Thyroid gland (tissue), 4 donors: ENCODE measurements at regions not wholly inside any gene's neighbourhood (a gene's known extent, or its start where the extent isn't known, plus 50 kb on each side); places are given as distances from the start of the nearest gene placed in this dataset.

Experiments used
- DNase-seq, 2 donors: peaks; one replicate each; pipeline ENCODE4 v3.0.0-alpha.2; 2019
- H3K27ac ChIP-seq, 3 donors: fragments of 200-600 bp; sonication (generic); 1 replicate in 2 of 3; 2 replicates in 1 of 3; pipeline ENCODE4 v1.5.1; 2016 to 2019; ENCODE audit warnings: mild to moderate bottlenecking in 1 of 3, moderate library complexity in 1 of 3
- H3K27me3 ChIP-seq: fragments of 200-600 bp; sonication (generic); one replicate; pipeline ENCODE4 v1.5.1; 2019
- H3K36me3 ChIP-seq, 2 donors: fragments of 200-600 bp; sonication (generic); one replicate each; pipeline ENCODE4 v1.5.1; 2016 to 2019
- H3K4me1 ChIP-seq, 2 donors: fragments of 200-600 bp; sonication (generic); one replicate each; pipeline ENCODE4 v1.5.1; 2017 to 2019
- H3K4me3 ChIP-seq, 3 donors: fragments of 200-600 bp; sonication (generic); replicated peaks in 1 of 3; 1 replicate in 2 of 3; 2 replicates in 1 of 3; pipeline ENCODE4 v1.5.1; 2016; ENCODE audit warnings: mild to moderate bottlenecking in 1 of 3
- H3K9me3 ChIP-seq: fragments of 200-600 bp; sonication (generic); one replicate; pipeline ENCODE4 v1.5.1; 2017
- CTCF ChIP-seq, 6 experiments: fragments of 200-600 bp in 3 of 6; fragments of 450-650 bp in 3 of 6; sonication (generic) in 3 of 6; IDR thresholded peaks; one replicate each; pipeline ENCODE4 v1.5.1; 2016 to 2019; ENCODE audit warnings: antibody characterized with exemption in 6 of 6, mild to moderate bottlenecking in 2 of 6, inconsistent platforms in 1 of 6, moderate library complexity in 1 of 6
- POLR2A ChIP-seq, 2 donors: fragments of 450-650 bp; IDR thresholded peaks; one replicate each; pipeline ENCODE4 v1.6.1; 2017; ENCODE audit warnings: antibody characterized with exemption in 2 of 2, mild to moderate bottlenecking in 2 of 2, moderate library complexity in 1 of 2
- WGBS, 2 donors: methylation state at CpG; one replicate each; pipeline ENCODE4 v1.1.5; 2017; 5-methylcytosine and 5-hydroxymethylcytosine counted together
- intact Hi-C: fragments of 100-400 bp; cut with DNase I; formaldehyde crosslinking; loops from one replicate; pipeline ENCODE4 v1.15.1; 2023

- Histone ChIP-seq H3K4me1 (no peaks in the 10 kb centered on the region), H3K4me3 (no peak overlapping the region), H3K9me3 (no peaks in the 10 kb centered on the region), H3K36me3 (no peaks in the 10 kb centered on the region), H3K27me3 (no peaks in the 10 kb centered on the region), H3K27ac (no peak overlapping the region)
- no peak for TF ChIP-seq CTCF (IDR thresholded peaks at IDR 0.05)
- TF ChIP-seq POLR2A (IDR thresholded peaks at IDR 0.05) = no peak
- intact Hi-C loops = no loop called here
- no peak for DNase-seq
Measured at GRCh38 chr6:66423047-66423446, 716.0 kb upstream of the EYS start.

GRCh38 chr6:66421570-66421969 lies 714.5 kb upstream of the EYS start:
- intact Hi-C loops = no loop called here
- DNase-seq = no peak
- Histone ChIP-seq H3K9me3 (no peaks in the 10 kb centered on the region), H3K36me3 (no peaks in the 10 kb centered on the region), H3K4me3 (no peak overlapping the region), H3K27ac (no peak overlapping the region), H3K27me3 (no peaks in the 10 kb centered on the region), H3K4me1 (no peaks in the 10 kb centered on the region)
- TF ChIP-seq CTCF (IDR thresholded peaks at IDR 0.05) (no peak), POLR2A (IDR thresholded peaks at IDR 0.05) (no peak)
- WGBS, 2 donors = 45 to 57% methylated on average over 3 of the region's 3 CpGs

- H3K9me3 ChIP-seq = no peaks in the 10 kb centered on the region
- H3K27ac ChIP-seq = no peak overlapping the region
- TF ChIP-seq CTCF (IDR thresholded peaks at IDR 0.05) = no peak
- no peak for TF ChIP-seq POLR2A (IDR thresholded peaks at IDR 0.05)
- H3K36me3 ChIP-seq = no peaks in the 10 kb centered on the region
- no peaks in the 10 kb centered on the region for H3K27me3 ChIP-seq
- H3K4me3 ChIP-seq = no peak overlapping the region
- intact Hi-C loops = no loop called here
- no peak for DNase-seq
- H3K4me1 ChIP-seq = no peaks in the 10 kb centered on the region
- WGBS, 2 donors = 93% methylated on average over 2 of the region's 2 CpGs
Measured at GRCh38 chr6:66418906-66419305, 711.9 kb upstream of the EYS start.

- Histone ChIP-seq H3K4me3 (no peak overlapping the region), H3K27me3 (no peaks in the 10 kb centered on the region)
- intact Hi-C loops = no loop called here
Measured at GRCh38 chr6:66403966-66404365, 696.9 kb upstream of the EYS start.

GRCh38 chr6:66402873-66403272 lies 695.8 kb upstream of the EYS start:
- no peaks in the 10 kb centered on the region for H3K27me3 ChIP-seq
- H3K9me3 ChIP-seq = no peaks in the 10 kb centered on the region
- H3K4me3 ChIP-seq = no peak overlapping the region
- no peak overlapping the region for H3K27ac ChIP-seq
- intact Hi-C loops = no loop called here
- no peak for DNase-seq
- H3K4me1 ChIP-seq = no peaks in the 10 kb centered on the region
- no peaks in the 10 kb centered on the region for H3K36me3 ChIP-seq
- TF ChIP-seq POLR2A (IDR thresholded peaks at IDR 0.05) (no peak), CTCF (IDR thresholded peaks at IDR 0.05) (no peak)
- WGBS, 2 donors = 68 to 100% methylated on average over 1 of the region's 1 CpG

More at GRCh38 chr6:66403966-66404365, 696.9 kb upstream of the EYS start:
- TF ChIP-seq POLR2A (IDR thresholded peaks at IDR 0.05) (no peak), CTCF (IDR thresholded peaks at IDR 0.05) (no peak)
- Histone ChIP-seq H3K27ac (no peak overlapping the region), H3K9me3 (no peaks in the 10 kb centered on the region), H3K36me3 (no peaks in the 10 kb centered on the region), H3K4me1 (no peaks in the 10 kb centered on the region)
- DNase-seq = no peak
